NCI-H2227 (cell line): ENCODE measurements at regions not wholly inside any gene's neighbourhood (a gene's known extent, or its start where the extent isn't known, plus 50 kb on each side); places are given as distances from the start of the nearest gene placed in this dataset.

Experiments
- DNase-seq: peaks from one replicate; lab custom pipeline; 2025; ENCODE audit not compliant: unreplicated experiment; lab: John Stamatoyannopoulos, UW

- DNase-seq = no peak
Observed at GRCh38 chr10:2284071-2284470, 546.7 kb upstream of the ADARB2 start.

- no peak for DNase-seq
Observed at GRCh38 chr10:2282202-2282601, 544.9 kb upstream of the ADARB2 start.

- DNase-seq = no peak
Observed at GRCh38 chr10:2280713-2281300, 543.5 kb upstream of the ADARB2 start.

GRCh38 chr10:2279711-2280110 is 542.4 kb upstream of the ADARB2 start:
- no peak for DNase-seq

- no peak for DNase-seq
Observed at GRCh38 chr10:2278363-2278762, 541.0 kb upstream of the ADARB2 start.

- DNase-seq = no peak
Observed at GRCh38 chr10:2263561-2263960, 526.2 kb upstream of the ADARB2 start.

GRCh38 chr10:2262878-2263277 is 525.6 kb upstream of the ADARB2 start:
- no peak for DNase-seq

GRCh38 chr10:2262333-2262732 is 525.0 kb upstream of the ADARB2 start:
- no peak for DNase-seq

GRCh38 chr10:2256241-2256640 is 518.9 kb upstream of the ADARB2 start:
- DNase-seq = no peak

- DNase-seq = no peak
Observed at GRCh38 chr10:2252096-2252495, 514.8 kb upstream of the ADARB2 start.

- DNase-seq = no peak
Observed at GRCh38 chr10:2251631-2252030, 514.3 kb upstream of the ADARB2 start.

- no peak for DNase-seq
Observed at GRCh38 chr10:2246747-2247146, 509.4 kb upstream of the ADARB2 start.

GRCh38 chr10:2245580-2245979 is 508.3 kb upstream of the ADARB2 start:
- DNase-seq = no peak

GRCh38 chr10:2244471-2244870 is 507.1 kb upstream of the ADARB2 start:
- DNase-seq = no peak

GRCh38 chr10:2236876-2237275 is 499.6 kb upstream of the ADARB2 start:
- no peak for DNase-seq

- no peak for DNase-seq
Observed at GRCh38 chr10:2232479-2232878, 495.2 kb upstream of the ADARB2 start.

GRCh38 chr10:2230478-2230877 is 493.2 kb upstream of the ADARB2 start:
- no peak for DNase-seq

- no peak for DNase-seq
Observed at GRCh38 chr10:2228320-2228901, 491.1 kb upstream of the ADARB2 start.

- DNase-seq = no peak
Observed at GRCh38 chr10:2225609-2226008, 488.3 kb upstream of the ADARB2 start.

- DNase-seq = no peak
Observed at GRCh38 chr10:2223548-2224320, 486.4 kb upstream of the ADARB2 start.

GRCh38 chr10:2222631-2223030 is 485.3 kb upstream of the ADARB2 start:
- DNase-seq = no peak

- no peak for DNase-seq
Observed at GRCh38 chr10:2214805-2215204, 477.5 kb upstream of the ADARB2 start.
